ENCODE measurements at regions not wholly inside any gene's neighbourhood (a gene's known extent, or its start where the extent isn't known, plus 50 kb on each side); places are given as distances from the start of the nearest gene placed in this dataset.

DNA sequence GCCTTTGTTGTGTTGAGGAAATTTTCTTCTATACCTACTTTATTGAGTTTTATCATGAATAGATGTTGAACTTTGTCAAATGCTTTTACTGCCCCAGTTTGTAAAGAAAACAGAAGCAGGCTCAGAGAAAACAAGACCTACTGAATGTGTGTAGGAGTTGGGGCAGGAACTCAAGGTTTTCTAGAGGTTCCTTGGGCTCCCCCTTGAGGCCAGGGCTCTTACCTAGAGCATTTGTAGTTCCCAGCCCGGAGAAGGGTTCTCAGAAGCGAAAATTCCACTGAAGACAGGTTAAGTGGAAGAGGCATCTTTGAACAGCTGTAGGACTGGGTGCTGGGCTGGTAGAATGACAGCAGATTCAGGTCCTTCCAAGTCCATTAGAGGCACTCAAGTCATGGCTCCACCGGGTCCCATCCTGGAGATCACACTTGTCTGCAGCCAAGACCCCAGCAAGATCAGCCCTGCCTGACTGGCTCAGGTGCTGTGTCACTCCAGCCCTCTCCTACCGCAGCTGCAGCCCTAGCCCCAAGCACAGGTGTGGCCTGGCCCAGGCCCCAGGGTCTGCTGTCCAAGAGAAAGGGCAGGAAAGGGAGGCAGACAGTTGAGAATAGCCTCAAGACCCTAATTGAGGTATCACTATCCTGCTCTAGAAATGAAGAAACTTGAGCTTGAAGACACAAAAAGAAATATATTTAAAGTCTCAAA lies 425.5 kb downstream of the PCDH20 start:
- H3K4me3 Mint-ChIP-seq: no peak overlapping the region
- DNase-seq: no peak
- no peaks in the 10 kb centered on the region for H3K9me3 Mint-ChIP-seq
- no peaks in the 10 kb centered on the region for H3K27me3 Mint-ChIP-seq
- CTCF ChIA-PET: no interaction called here
- H3K4me1 Mint-ChIP-seq: no peaks in the 10 kb centered on the region
- no peak overlapping the region for H3K27ac Mint-ChIP-seq
- no peaks in the 10 kb centered on the region for H3K36me3 Mint-ChIP-seq

DNA sequence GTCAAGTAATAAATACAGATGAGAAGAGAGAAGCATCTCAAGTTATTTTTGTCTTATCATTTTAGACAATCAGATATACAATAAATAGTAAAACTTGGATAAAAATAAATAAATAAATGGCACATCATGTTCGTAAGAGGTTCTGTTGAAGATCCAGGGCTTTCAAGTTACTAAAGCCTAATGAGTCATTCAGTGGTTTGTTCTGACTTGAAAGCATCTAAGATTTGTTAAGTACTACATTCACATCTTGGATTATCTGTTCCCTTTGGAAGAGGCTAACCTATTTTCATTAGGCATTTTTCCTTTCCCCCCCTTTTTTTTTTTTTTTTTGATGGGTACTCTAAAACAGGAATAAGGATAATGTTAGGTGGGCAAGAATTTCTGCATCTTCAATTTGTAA lies 429.3 kb downstream of the PCDH20 start:
- no peak overlapping the region for H3K4me3 Mint-ChIP-seq
- H3K36me3 Mint-ChIP-seq: no peaks in the 10 kb centered on the region
- H3K27me3 Mint-ChIP-seq: no peaks in the 10 kb centered on the region
- no peaks in the 10 kb centered on the region for H3K9me3 Mint-ChIP-seq
- CTCF ChIA-PET: no interaction called here
- no peak overlapping the region for H3K27ac Mint-ChIP-seq
- H3K4me1 Mint-ChIP-seq: no peaks in the 10 kb centered on the region
- no peak for DNase-seq

DNA sequence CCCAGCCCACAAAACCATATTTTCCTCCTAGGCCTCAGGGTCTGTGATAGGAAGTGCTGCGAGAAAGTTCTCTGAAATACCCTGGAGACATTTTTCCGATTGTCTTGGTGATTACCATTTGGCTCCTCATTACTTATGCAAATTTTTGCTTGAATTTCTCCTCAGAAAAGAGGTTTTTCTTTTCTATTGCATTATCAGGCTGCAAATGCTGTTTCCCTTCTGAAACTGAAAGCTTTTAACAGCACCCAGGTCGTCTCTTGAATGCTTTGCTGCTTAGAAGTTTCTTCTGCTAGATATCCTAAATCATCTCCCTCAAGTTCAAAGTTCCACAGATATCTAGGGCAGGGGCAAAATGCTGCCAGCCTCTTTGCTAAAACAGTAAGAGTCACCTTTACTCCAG lies 434.2 kb downstream of the PCDH20 start:
- Mint-ChIP-seq H3K27me3 (no peaks in the 10 kb centered on the region), H3K27ac (no peak overlapping the region), H3K4me3 (no peak overlapping the region), H3K4me1 (no peaks in the 10 kb centered on the region), H3K36me3 (no peaks in the 10 kb centered on the region), H3K9me3 (peaks cover 10% of the 10 kb centered on the region)
- no peak for DNase-seq
- CTCF ChIA-PET: no interaction called here

DNA sequence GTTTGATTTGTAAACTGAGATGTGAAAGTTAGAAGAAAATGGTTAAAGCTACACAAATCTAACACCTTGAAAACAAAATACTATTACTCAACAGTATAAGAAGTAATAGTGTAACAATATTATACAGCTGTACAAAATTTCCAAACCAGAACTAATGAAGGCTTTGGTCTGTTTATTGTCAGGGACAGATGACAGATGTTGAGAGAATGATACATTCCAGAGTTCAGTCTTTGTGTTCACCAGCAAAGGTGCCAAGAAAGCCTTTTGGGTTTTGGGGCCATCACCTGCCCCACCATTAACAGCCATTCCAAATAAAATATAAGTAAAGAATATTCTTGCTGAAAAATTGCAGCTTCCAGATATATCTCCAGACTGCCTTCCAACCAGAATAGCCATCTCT lies 439.3 kb downstream of the PCDH20 start:
- DNase-seq: no peak
- no peaks in the 10 kb centered on the region for H3K4me1 Mint-ChIP-seq
- no peaks in the 10 kb centered on the region for H3K36me3 Mint-ChIP-seq
- H3K4me3 Mint-ChIP-seq: no peak overlapping the region
- H3K27ac Mint-ChIP-seq: no peak overlapping the region
- H3K9me3 Mint-ChIP-seq: peaks cover 20% of the 10 kb centered on the region
- H3K27me3 Mint-ChIP-seq: no peaks in the 10 kb centered on the region
- CTCF ChIA-PET: no interaction called here

DNA sequence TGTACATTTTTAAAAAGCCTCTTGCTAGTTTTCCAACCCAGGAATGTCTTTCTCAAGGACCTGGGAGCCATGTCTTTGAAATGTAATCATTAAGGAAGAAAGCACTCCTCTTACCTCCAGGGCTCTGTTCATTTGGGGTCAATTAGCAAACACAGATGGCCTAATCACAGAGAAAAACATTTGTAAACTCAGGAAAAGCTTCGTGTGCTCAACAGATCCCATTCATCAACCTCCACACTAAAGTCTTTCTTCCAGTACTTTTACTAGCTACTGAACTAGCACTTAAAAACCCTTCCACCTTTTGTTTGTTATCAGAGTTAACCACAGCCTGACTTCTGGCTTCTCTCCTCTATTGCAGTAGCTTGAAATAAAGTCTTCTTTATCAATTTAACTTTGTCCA lies 441.4 kb downstream of the PCDH20 start:
- Mint-ChIP-seq H3K9me3 (peaks cover 17% of the 10 kb centered on the region), H3K4me1 (no peaks in the 10 kb centered on the region), H3K4me3 (no peak overlapping the region), H3K27ac (no peak overlapping the region), H3K27me3 (no peaks in the 10 kb centered on the region), H3K36me3 (no peaks in the 10 kb centered on the region)
- CTCF ChIA-PET: no interaction called here
- no peak for DNase-seq

DNA sequence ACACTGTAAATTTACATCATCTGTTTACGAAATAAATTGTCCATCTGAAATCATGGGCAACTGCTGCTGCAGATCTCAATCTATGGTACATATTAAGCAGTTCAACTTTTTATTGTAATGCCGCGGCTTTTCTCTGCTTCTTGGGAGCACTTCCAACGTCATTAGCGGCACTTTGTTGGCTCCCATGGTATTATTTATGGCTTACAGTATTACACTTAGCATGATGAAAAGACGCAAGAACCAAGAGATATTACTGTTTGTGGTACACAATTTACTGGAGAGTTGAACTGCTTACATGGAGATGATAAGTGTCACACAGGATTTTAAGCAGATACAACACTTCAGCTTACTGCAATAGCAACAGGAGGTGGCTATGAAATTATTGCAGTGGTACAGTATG lies 442.1 kb downstream of the PCDH20 start:
- no peaks in the 10 kb centered on the region for H3K27me3 Mint-ChIP-seq
- H3K4me3 Mint-ChIP-seq: no peak overlapping the region
- no peak overlapping the region for H3K27ac Mint-ChIP-seq
- no peaks in the 10 kb centered on the region for H3K4me1 Mint-ChIP-seq
- no peaks in the 10 kb centered on the region for H3K36me3 Mint-ChIP-seq
- no peak for DNase-seq
- peaks cover 17% of the 10 kb centered on the region for H3K9me3 Mint-ChIP-seq
- CTCF ChIA-PET: no interaction called here

DNA sequence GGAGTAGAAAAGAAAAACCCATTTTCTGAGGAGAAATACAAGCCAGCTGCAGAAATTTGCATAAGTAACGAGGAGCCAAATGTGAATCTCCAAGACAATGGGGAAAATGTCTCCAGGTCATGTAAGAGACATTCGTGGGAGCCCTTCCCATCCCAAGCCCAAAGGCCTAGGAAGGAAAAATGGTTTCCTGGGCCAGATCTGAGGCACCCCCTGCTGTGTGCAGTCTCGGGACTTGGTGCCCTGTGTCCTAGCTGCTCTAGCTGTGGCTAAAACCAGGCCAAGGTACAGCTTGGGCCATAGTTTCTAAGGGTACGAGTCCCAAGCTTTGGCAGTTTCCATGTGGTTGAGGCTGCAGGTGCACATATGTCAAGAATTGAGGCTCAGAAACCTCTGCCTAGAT lies 444.9 kb downstream of the PCDH20 start:
- CTCF ChIA-PET: no interaction called here
- DNase-seq: no peak
- no peaks in the 10 kb centered on the region for H3K36me3 Mint-ChIP-seq
- H3K4me1 Mint-ChIP-seq: no peaks in the 10 kb centered on the region
- H3K9me3 Mint-ChIP-seq: peaks cover 10% of the 10 kb centered on the region
- no peak overlapping the region for H3K27ac Mint-ChIP-seq
- H3K27me3 Mint-ChIP-seq: no peaks in the 10 kb centered on the region
- H3K4me3 Mint-ChIP-seq: no peak overlapping the region

DNA sequence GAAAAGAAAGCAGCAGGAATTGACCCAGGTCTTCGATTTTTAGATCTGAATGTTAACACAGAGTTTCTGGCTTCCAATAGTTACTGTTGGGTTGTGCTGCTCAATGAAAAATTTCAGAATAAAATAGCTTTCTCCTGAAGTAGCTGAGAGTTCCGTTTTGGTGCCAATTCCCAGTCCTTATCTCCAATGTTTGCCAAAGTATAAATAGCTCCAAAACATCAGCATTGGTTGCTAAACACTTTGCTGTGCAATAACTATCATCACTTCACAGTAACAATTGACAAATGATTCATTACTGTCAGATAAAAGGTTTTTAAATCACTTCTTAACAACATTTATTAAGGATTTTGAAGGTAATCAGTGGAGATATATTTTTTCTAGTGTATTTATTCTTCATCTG lies 446.0 kb downstream of the PCDH20 start:
- no peak for DNase-seq
- Mint-ChIP-seq H3K27ac (no peak overlapping the region), H3K4me1 (no peaks in the 10 kb centered on the region), H3K9me3 (peaks cover 7% of the 10 kb centered on the region), H3K36me3 (no peaks in the 10 kb centered on the region), H3K27me3 (no peaks in the 10 kb centered on the region), H3K4me3 (no peak overlapping the region)
- CTCF ChIA-PET: no interaction called here

DNA sequence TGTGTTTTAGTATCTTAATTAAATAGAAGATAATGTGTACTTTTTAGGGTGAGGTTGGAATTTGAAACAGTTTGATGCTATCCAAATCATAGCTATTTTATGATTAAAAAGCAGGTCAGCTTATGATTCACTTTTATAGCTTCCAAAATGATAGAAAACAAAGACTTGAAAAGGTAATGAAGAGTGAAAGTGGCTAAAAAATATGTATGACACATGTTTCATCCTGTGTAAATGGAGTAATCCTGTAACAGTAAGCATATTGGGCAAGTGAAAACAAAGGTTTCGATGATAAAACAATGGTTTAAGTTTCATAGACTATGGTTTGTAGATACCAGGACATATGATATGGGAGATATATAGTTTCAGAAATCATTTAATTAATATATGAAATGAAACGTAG lies 456.2 kb downstream of the PCDH20 start:
- Mint-ChIP-seq H3K27me3 (no peaks in the 10 kb centered on the region), H3K27ac (no peak overlapping the region), H3K4me3 (no peak overlapping the region), H3K36me3 (no peaks in the 10 kb centered on the region), H3K9me3 (peaks cover 4% of the 10 kb centered on the region), H3K4me1 (no peaks in the 10 kb centered on the region)
- no peak for DNase-seq
- CTCF ChIA-PET: no interaction called here

DNA sequence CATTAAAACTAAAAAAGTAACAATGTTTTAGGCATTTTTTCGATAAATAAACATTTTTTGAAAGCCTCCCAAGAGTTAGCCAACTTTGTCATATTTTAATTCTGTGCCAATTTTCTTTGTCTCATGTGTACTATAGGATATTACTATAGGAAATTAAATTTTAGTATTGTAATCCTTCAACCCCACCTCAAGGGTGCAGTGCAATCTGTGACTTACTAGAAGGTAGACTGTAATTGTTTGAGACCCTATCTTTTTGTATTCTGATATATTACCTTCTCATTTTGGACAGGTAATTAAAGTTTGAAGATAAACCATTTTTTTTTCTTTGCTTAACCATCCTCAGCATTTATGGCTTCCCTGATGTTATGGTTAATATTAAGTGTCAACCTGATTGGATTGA lies 457.8 kb downstream of the PCDH20 start:
- H3K9me3 Mint-ChIP-seq: peaks cover under 1% of the 10 kb centered on the region
- no peak overlapping the region for H3K4me3 Mint-ChIP-seq
- DNase-seq: no peak
- H3K4me1 Mint-ChIP-seq: no peaks in the 10 kb centered on the region
- H3K27ac Mint-ChIP-seq: no peak overlapping the region
- no peaks in the 10 kb centered on the region for H3K36me3 Mint-ChIP-seq
- no peaks in the 10 kb centered on the region for H3K27me3 Mint-ChIP-seq
- CTCF ChIA-PET: no interaction called here

DNA sequence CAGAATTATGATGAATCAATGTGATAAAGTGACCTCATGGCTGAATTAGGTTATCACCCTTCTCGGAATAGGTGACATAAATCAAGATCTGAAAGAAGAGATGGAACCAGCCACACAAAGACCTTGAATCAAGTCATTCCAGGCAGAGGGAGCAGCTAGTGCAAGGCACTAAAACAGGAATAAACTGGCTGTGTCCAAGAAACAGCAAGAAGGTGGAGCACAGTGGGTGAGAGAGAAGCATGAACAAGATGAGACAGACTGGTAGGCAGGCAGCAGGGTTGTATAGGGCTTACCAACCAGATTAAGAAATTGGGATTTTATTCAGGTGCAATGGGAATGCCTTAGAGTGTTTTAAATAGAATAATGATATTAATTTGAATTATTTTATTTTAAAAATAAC lies 470.3 kb downstream of the PCDH20 start:
- H3K4me3 Mint-ChIP-seq: no peak overlapping the region
- H3K27me3 Mint-ChIP-seq: no peaks in the 10 kb centered on the region
- CTCF ChIA-PET: no interaction called here
- no peaks in the 10 kb centered on the region for H3K4me1 Mint-ChIP-seq
- no peaks in the 10 kb centered on the region for H3K36me3 Mint-ChIP-seq
- peaks cover 6% of the 10 kb centered on the region for H3K9me3 Mint-ChIP-seq
- no peak overlapping the region for H3K27ac Mint-ChIP-seq
- no peak for DNase-seq

DNA sequence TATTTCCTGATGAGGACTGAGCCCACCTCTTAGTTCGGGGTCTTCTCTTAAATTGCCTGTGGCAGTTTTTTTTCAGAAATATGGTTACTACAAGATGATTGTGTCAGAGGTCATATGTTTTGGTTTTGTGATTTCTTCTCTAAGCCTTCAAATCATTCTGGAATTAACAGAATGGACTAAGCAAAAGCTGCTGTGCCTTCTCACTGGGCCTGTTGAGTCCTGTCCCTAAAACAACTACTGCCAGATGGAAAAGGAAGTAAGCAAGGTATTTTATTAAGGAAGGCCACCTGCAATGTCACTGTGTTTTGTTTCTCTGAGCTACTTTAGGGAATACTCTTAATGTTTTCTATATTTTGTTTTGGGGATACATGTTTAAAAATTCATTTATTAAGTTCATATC lies 470.8 kb downstream of the PCDH20 start:
- Mint-ChIP-seq H3K36me3 (no peaks in the 10 kb centered on the region), H3K27me3 (no peaks in the 10 kb centered on the region), H3K27ac (no peak overlapping the region), H3K4me3 (no peak overlapping the region), H3K9me3 (peaks cover 6% of the 10 kb centered on the region), H3K4me1 (no peaks in the 10 kb centered on the region)
- CTCF ChIA-PET: no interaction called here
- no peak for DNase-seq

DNA sequence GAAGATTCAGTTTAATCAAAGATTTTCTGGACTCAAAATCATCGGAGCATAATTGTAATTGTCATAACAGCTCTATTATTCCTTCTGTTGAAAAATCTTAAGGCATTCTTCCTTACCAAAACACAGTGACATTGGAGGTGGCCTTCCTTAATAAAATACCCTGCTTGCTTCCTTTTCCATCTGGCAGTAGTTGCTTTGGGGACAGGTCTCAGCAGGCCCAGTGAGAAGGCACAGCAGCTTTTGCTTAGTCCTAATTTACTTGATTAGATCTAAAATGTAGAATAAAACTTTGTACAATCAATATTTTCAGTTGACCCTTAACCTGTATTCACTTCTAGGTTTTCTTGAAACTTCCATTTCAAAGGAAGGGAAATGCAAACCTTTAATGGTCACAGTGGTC lies 471.6 kb downstream of the PCDH20 start:
- Mint-ChIP-seq H3K36me3 (no peaks in the 10 kb centered on the region), H3K27ac (no peak overlapping the region), H3K9me3 (peaks cover 6% of the 10 kb centered on the region), H3K4me1 (no peaks in the 10 kb centered on the region), H3K4me3 (no peak overlapping the region), H3K27me3 (no peaks in the 10 kb centered on the region)
- no peak for DNase-seq
- CTCF ChIA-PET: no interaction called here

DNA sequence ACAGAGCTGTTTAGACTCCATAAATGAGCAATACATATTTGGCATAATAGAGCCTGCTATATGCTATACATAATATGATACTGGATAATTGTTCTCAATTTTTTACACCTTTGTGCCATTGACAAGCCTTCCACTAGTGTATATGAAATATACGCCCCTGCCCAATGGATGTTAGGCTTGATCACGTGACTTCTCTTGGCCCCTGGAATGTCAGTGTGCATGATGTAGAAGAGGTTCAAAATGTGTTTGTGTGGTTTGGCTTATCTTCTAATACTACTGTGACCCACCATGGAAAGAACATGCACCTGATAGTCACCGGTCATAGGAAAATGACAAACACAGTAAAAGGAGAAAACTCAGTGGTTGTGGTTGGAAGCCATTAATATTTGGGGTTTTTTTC lies 479.4 kb downstream of the PCDH20 start:
- no peaks in the 10 kb centered on the region for H3K4me1 Mint-ChIP-seq
- CTCF ChIA-PET: no interaction called here
- H3K27me3 Mint-ChIP-seq: no peaks in the 10 kb centered on the region
- H3K9me3 Mint-ChIP-seq: no peaks in the 10 kb centered on the region
- no peaks in the 10 kb centered on the region for H3K36me3 Mint-ChIP-seq
- DNase-seq: no peak
- H3K4me3 Mint-ChIP-seq: no peak overlapping the region
- no peak overlapping the region for H3K27ac Mint-ChIP-seq

DNA sequence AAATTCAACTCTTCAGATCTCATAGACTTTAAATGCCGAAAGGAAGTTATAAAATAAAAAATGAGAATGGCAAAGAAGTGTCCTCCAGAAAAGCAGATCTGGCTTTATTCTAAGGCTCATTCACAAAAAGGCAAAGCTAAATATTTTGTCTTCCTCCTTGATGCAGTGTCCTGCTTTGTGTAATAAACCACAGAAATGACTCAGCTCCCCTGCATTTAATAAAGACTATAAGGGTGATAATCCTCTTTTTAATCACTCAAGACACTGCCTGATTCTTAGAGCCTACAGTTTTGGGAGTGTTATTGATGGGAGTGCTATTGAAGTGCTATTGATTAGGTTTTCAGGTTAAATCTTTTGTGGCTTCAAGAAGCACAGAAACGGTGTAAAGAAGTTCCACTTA lies 482.0 kb downstream of the PCDH20 start:
- DNase-seq: no peak
- Mint-ChIP-seq H3K9me3 (no peaks in the 10 kb centered on the region), H3K27ac (no peak overlapping the region), H3K4me3 (no peak overlapping the region), H3K27me3 (no peaks in the 10 kb centered on the region), H3K4me1 (no peaks in the 10 kb centered on the region), H3K36me3 (no peaks in the 10 kb centered on the region)
- CTCF ChIA-PET: no interaction called here

DNA sequence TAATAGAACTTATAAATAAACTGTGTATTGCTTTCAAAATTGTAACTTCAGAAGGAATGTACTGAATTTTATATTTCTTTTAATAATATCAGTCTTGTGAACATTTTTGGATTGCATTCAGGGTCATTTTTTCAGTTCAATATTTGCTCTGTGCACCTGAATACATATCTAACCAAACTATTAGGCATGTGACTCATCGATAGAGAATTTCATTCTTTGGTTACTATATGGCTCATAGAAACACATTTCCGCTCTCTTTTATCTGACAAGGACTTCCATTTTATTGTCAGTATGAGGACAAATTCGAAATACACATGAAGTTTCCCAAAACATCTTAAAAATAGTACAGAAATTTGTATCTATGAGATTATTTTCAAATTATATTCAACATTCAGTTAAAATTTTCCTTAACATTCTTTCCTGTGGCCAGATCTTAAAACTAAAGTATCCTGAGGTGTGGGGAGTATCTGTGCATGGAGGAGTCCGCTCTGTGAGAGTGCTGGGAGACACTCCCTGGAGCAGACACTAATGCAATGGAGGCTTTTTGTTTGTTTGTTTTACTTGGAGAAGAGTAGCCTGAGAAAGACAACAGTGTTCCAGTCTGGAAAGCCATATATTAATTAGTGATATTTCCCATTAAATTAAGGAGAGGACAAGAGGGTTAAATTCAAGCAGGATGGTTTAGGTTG lies 483.6 kb downstream of the PCDH20 start:
- no peak for DNase-seq
- CTCF ChIA-PET: no interaction called here
- no peaks in the 10 kb centered on the region for H3K36me3 Mint-ChIP-seq
- H3K27me3 Mint-ChIP-seq: no peaks in the 10 kb centered on the region
- no peak overlapping the region for H3K4me3 Mint-ChIP-seq
- no peak overlapping the region for H3K27ac Mint-ChIP-seq
- no peaks in the 10 kb centered on the region for H3K9me3 Mint-ChIP-seq
- H3K4me1 Mint-ChIP-seq: no peaks in the 10 kb centered on the region

All from activated naive CD4-positive, alpha-beta T cell treated with anti-CD3 and anti-CD28 coated beads, Interleukin-2, amount 10 ng/mL, durations not matched to agents 7 days and 5 days (primary cell).